Endothelial cell of umbilical vein (primary cell): ENCODE measurements at regions not wholly inside any gene's neighbourhood (a gene's known extent, or its start where the extent isn't known, plus 50 kb on each side); places are given as distances from the start of the nearest gene placed in this dataset.

ENCODE experiments used
- BruUV-seq: library from RNA; stranded (reverse); fragments of 400-500 nt; replicated peaks from 2 replicates; lab custom pipeline; 2021; lab: Mats Ljungman, UMichigan
- CTCF ChIA-PET: fragments of 300-600, 350-600 bp; sonication (Branson Sonifier 250); formaldehyde crosslinking; loops from one replicate; lab custom pipeline; 2021; ENCODE audit warnings: antibody characterized with exemption, inconsistent platforms; lab: Charles Lee
- POLR2A ChIA-PET: fragments of 300-600, 350-600 bp; sonication (Branson Sonifier 250); formaldehyde crosslinking; loops from one replicate; lab custom pipeline; 2021; ENCODE audit warnings: antibody characterized with exemption, inconsistent platforms; lab: Charles Lee
- DNase-seq: peaks from one replicate; pipeline ENCODE4 v3.0.0-alpha.2; 2011; ENCODE audit warnings: low read depth, low spot score
- FAIRE-seq: peaks from 2 replicates; lab custom pipeline; 2011; peaks lifted over from hg19 to GRCh38; lab: Jason Lieb, UNC
- H2AFZ ChIP-seq: 2 replicates; pipeline ENCODE4 v1.6.0; 2012; ENCODE audit warnings: low read depth, low read length, control low read depth, inconsistent platforms
- H3K27ac ChIP-seq: 2 replicates; pipeline ENCODE4 v1.5.1; 2011; ENCODE audit warnings: low read depth, mild to moderate bottlenecking, control low read depth, low read length, moderate library complexity; ENCODE audit not compliant: insufficient read depth
- H3K27me3 ChIP-seq, 2 experiments: 2 replicates each; pipeline versions ENCODE4 v1.6.0 to v1.6.1; 2011; ENCODE audit warnings: low read length in 2 of 2, mixed read lengths in 1 of 2; ENCODE audit not compliant: control insufficient read depth in 2 of 2, insufficient read depth in 2 of 2
- H3K36me3 ChIP-seq, 2 experiments: 2 replicates in 1 of 2; 3 replicates in 1 of 2; pipeline ENCODE4 v1.5.1; 2011; ENCODE audit warnings: low read length in 2 of 2, mild to moderate bottlenecking in 1 of 2, moderate library complexity in 1 of 2; ENCODE audit not compliant: control insufficient read depth in 2 of 2, insufficient read depth in 2 of 2; ENCODE audit errors: extremely low read depth in 1 of 2
- H3K4me1 ChIP-seq: 3 replicates; pipeline ENCODE4 v1.5.1; 2011; ENCODE audit warnings: mild to moderate bottlenecking, low read length; ENCODE audit not compliant: control insufficient read depth, insufficient read depth; ENCODE audit errors: extremely low read depth
- H3K4me2 ChIP-seq: 2 replicates; pipeline ENCODE4 v1.6.1; 2011; ENCODE audit warnings: low read length, control low read depth, mixed read lengths; ENCODE audit not compliant: insufficient read depth
- H3K4me3 ChIP-seq, 3 experiments: fragments of 200-600 bp in 1 of 3; sonication (generic), shearing (Covaris generic) in 1 of 3; replicated peaks in 1 of 3; 2 replicates each; pipeline ENCODE4 v1.5.1; 2011 to 2016; ENCODE audit warnings: control low read depth in 3 of 3, low read length in 3 of 3, mild to moderate bottlenecking in 2 of 3, inconsistent platforms in 1 of 3, low read depth in 1 of 3, moderate library complexity in 1 of 3; ENCODE audit not compliant: insufficient read depth in 1 of 3
- H3K79me2 ChIP-seq: 2 replicates; pipeline ENCODE4 v1.6.0; 2012; ENCODE audit warnings: low read length, inconsistent platforms; ENCODE audit not compliant: control insufficient read depth, insufficient read depth
- H3K9ac ChIP-seq: replicated peaks from 2 replicates; pipeline ENCODE3; 2011; ENCODE audit warnings: low read length, control low read depth; ENCODE audit not compliant: insufficient read depth; ENCODE audit errors: extremely low read depth
- H3K9me1 ChIP-seq: replicated peaks from 3 replicates; pipeline ENCODE4 v1.6.0; 2011; ENCODE audit warnings: mild to moderate bottlenecking, low read length; ENCODE audit not compliant: control insufficient read depth, insufficient read depth; ENCODE audit errors: extremely low read depth
- H3K9me3 ChIP-seq: replicated peaks from 2 replicates; pipeline ENCODE4 v1.5.1; 2012; ENCODE audit warnings: low read length, inconsistent platforms; ENCODE audit not compliant: control insufficient read depth, insufficient read depth
- H4K20me1 ChIP-seq: replicated peaks from 2 replicates; pipeline ENCODE3; 2011; ENCODE audit warnings: mild to moderate bottlenecking, low read length; ENCODE audit not compliant: control insufficient read depth, insufficient read depth; ENCODE audit errors: extremely low read depth
- CTCF ChIP-seq, 2 donors: IDR thresholded peaks; 1 replicate in 1 of 2; 2 replicates in 1 of 2; pipeline ENCODE4 v1.5.1; 2011; ENCODE audit warnings: low read length in 2 of 2, mild to moderate bottlenecking in 2 of 2, moderate library complexity in 2 of 2, control low read depth in 1 of 2, inconsistent platforms in 1 of 2, low read depth in 1 of 2; ENCODE audit not compliant: insufficient read depth in 1 of 2; ENCODE audit errors: extremely low read depth in 1 of 2
- EZH2 ChIP-seq: IDR thresholded peaks from 2 replicates; pipeline ENCODE4 v1.6.1; 2012; ENCODE audit warnings: borderline replicate concordance, low read depth, mild to moderate bottlenecking, moderate library complexity, low read length, inconsistent platforms; ENCODE audit not compliant: severe bottlenecking
- FOS ChIP-seq: IDR thresholded peaks from 2 replicates; pipeline ENCODE4 v1.6.1; 2011; ENCODE audit warnings: mild to moderate bottlenecking, low read length, moderate library complexity, borderline replicate concordance; ENCODE audit not compliant: insufficient read depth
- GATA2 ChIP-seq: IDR thresholded peaks from 2 replicates; pipeline ENCODE4 v1.7.0; 2011; ENCODE audit warnings: low read depth, mild to moderate bottlenecking, moderate library complexity, mixed read lengths, low read length; ENCODE audit not compliant: insufficient read length, insufficient read depth
- JUN ChIP-seq: IDR thresholded peaks from 2 replicates; pipeline ENCODE4 v1.6.1; 2011; ENCODE audit warnings: borderline replicate concordance, low read depth; ENCODE audit not compliant: insufficient read length, insufficient read depth
- MAX ChIP-seq: IDR thresholded peaks from 2 replicates; pipeline ENCODE4 v1.6.1; 2011; ENCODE audit not compliant: insufficient read depth, insufficient read length
- MYC ChIP-seq: IDR thresholded peaks from one replicate; pipeline ENCODE4 v1.6.1; 2011; ENCODE audit warnings: mild to moderate bottlenecking, low read depth, low read length
- POLR2A ChIP-seq: IDR thresholded peaks from 2 replicates; pipeline ENCODE4 v1.6.1; 2012; ENCODE audit warnings: low read depth, mild to moderate bottlenecking, control low read depth, low read length
- POLR2AphosphoS5 ChIP-seq: IDR thresholded peaks from 2 replicates; pipeline ENCODE4 v1.6.1; 2012; ENCODE audit warnings: low read depth, mild to moderate bottlenecking, control low read depth, low read length, moderate library complexity; ENCODE audit not compliant: insufficient read depth
- dilution Hi-C: fragments of 300-500 bp; cut with MboI; formaldehyde crosslinking; loops from one replicate; pipeline ENCODE4 v1.15.0; 2019; ENCODE audit warnings: low sequenced_read_pairs; ENCODE audit not compliant: extremely low pct_ligation_motif_present
- intact Hi-C: fragments of 100-400 bp; cut with micrococcal nuclease; formaldehyde crosslinking; loops from one replicate; pipeline ENCODE4 v1.10.0; 2022

- Histone ChIP-seq H3K9ac (no peak overlapping the region), H3K27me3 (no peaks in the 10 kb centered on the region), H3K36me3 (no peaks in the 10 kb centered on the region), H3K4me1 (no peaks in the 10 kb centered on the region), H4K20me1 (no peaks in the 10 kb centered on the region), H3K4me3 (no peak overlapping the region), H3K9me3 (no peaks in the 10 kb centered on the region), H3K4me2 (no peak overlapping the region), H3K9me1 (no peaks in the 10 kb centered on the region), H3K79me2 (no peaks in the 10 kb centered on the region), H2AFZ (no peak overlapping the region), H3K27ac (no peak overlapping the region)
- no peak for DNase-seq
- no peak for TF ChIP-seq JUN
- TF ChIP-seq MYC: no peak
- TF ChIP-seq GATA2: no peak
- no peak for TF ChIP-seq MAX
- TF ChIP-seq EZH2: no peak
- no peak for TF ChIP-seq CTCF (IDR thresholded peaks at IDR 0.05; ENCODE audit: extremely low read depth in 1 of 2, insufficient read depth in 1 of 2, low read depth in 1 of 2, low read length in 2 of 2)
- TF ChIP-seq POLR2AphosphoS5: no peak
- TF ChIP-seq POLR2A: no peak
- TF ChIP-seq FOS: no peak
- POLR2A ChIA-PET: no interaction called here
- CTCF ChIA-PET: no interaction called here
- FAIRE-seq: no peak
- dilution Hi-C loops (no loop called here), intact Hi-C loops (no loop called here)
- no TSS peak for BruUV-seq
These were observed 106.5 kb upstream of the LOC128125822 start for GRCh38 chr6:63465750-63466149.
